AG10803 (cell line): ENCODE measurements at regions not wholly inside any gene's neighbourhood (a gene's known extent, or its start where the extent isn't known, plus 50 kb on each side); places are given as distances from the start of the nearest gene placed in this dataset.

Experiments
- DNase-seq: peaks from one replicate; pipeline ENCODE4 v3.0.0; 2010; ENCODE audit warnings: low read depth
- H3K4me3 ChIP-seq: 2 replicates; pipeline ENCODE4 v1.5.1; 2011; ENCODE audit warnings: mild to moderate bottlenecking, low read length, control low read depth
- CTCF ChIP-seq: conservative IDR thresholded peaks from 2 replicates; pipeline ENCODE4 v1.5.1; 2011; ENCODE audit warnings: mild to moderate bottlenecking, low read length, control low read depth, inconsistent platforms

GRCh38 chr6:148653138-148653776, 93.6 kb upstream of the UST start:
- H3K4me3 ChIP-seq = no peak overlapping the region
- DNase-seq = no peak
- TF ChIP-seq CTCF = no peak

- no peak for TF ChIP-seq CTCF
- peak; percentile 85 for DNase-seq
- no peak overlapping the region for H3K4me3 ChIP-seq
Measured at GRCh38 chr6:148657048-148657447, 89.8 kb upstream of the UST start.

- H3K4me3 ChIP-seq = no peak overlapping the region
- no peak for TF ChIP-seq CTCF
- no peak for DNase-seq
Measured at GRCh38 chr6:148658681-148659430, 88.0 kb upstream of the UST start.

- no peak for TF ChIP-seq CTCF
- DNase-seq = no peak
- H3K4me3 ChIP-seq = no peak overlapping the region
Measured at GRCh38 chr6:148667395-148667794, 79.4 kb upstream of the UST start.

- no peak overlapping the region for H3K4me3 ChIP-seq
- DNase-seq = no peak
- TF ChIP-seq CTCF = no peak
Measured at GRCh38 chr6:148671085-148671484, 75.7 kb upstream of the UST start.

- no peak for TF ChIP-seq CTCF
- DNase-seq = no peak
- no peak overlapping the region for H3K4me3 ChIP-seq
Measured at GRCh38 chr6:148671952-148672351, 74.9 kb upstream of the UST start.

- no peak for TF ChIP-seq CTCF
- no peak overlapping the region for H3K4me3 ChIP-seq
- no peak for DNase-seq
Measured at GRCh38 chr6:148674306-148674705, 72.5 kb upstream of the UST start.
